ACC112 (cell line): ENCODE measurements at regions not wholly inside any gene's neighbourhood (a gene's known extent, or its start where the extent isn't known, plus 50 kb on each side); places are given as distances from the start of the nearest gene placed in this dataset.

Experiments
- H2AFZ ChIP-seq: fragments of 200-600 bp; sonication (generic); one replicate; pipeline ENCODE4 v1.6.0; 2017; ENCODE audit warnings: antibody characterized with exemption, low read length; ENCODE audit not compliant: unreplicated experiment
- H3K27ac ChIP-seq: fragments of 200-600 bp; sonication (generic); 2 replicates; pipeline ENCODE4 v1.5.1; 2014; ENCODE audit warnings: low read depth, mild to moderate bottlenecking, antibody characterized with exemption, low read length, moderate library complexity
- H3K27me3 ChIP-seq: fragments of 200-600 bp; sonication (generic); 2 replicates; pipeline ENCODE4 v1.6.1; 2014; ENCODE audit warnings: mild to moderate bottlenecking, antibody characterized with exemption, low read length, moderate library complexity, mixed read lengths; ENCODE audit not compliant: insufficient read depth
- H3K36me3 ChIP-seq: fragments of 200-600 bp; sonication (generic); 2 replicates; pipeline ENCODE4 v1.6.1; 2016; ENCODE audit warnings: mild to moderate bottlenecking, antibody characterized with exemption, low read length, moderate library complexity, mixed read lengths; ENCODE audit not compliant: insufficient read depth
- H3K4me1 ChIP-seq: fragments of 200-600 bp; sonication (generic); one replicate; pipeline ENCODE4 v1.6.1; 2016; ENCODE audit warnings: low read length, mixed read lengths; ENCODE audit not compliant: insufficient read depth, unreplicated experiment, control insufficient read depth
- H3K4me3 ChIP-seq: fragments of 200-600 bp; sonication (generic); 2 replicates; pipeline ENCODE4 v1.5.1; 2014; ENCODE audit warnings: mild to moderate bottlenecking, low read depth, low read length
- H3K79me2 ChIP-seq: fragments of 200-600 bp; sonication (generic); one replicate; pipeline ENCODE4 v1.6.0; 2016; ENCODE audit warnings: low read length; ENCODE audit not compliant: control insufficient read depth, unreplicated experiment, insufficient read depth

DNA sequence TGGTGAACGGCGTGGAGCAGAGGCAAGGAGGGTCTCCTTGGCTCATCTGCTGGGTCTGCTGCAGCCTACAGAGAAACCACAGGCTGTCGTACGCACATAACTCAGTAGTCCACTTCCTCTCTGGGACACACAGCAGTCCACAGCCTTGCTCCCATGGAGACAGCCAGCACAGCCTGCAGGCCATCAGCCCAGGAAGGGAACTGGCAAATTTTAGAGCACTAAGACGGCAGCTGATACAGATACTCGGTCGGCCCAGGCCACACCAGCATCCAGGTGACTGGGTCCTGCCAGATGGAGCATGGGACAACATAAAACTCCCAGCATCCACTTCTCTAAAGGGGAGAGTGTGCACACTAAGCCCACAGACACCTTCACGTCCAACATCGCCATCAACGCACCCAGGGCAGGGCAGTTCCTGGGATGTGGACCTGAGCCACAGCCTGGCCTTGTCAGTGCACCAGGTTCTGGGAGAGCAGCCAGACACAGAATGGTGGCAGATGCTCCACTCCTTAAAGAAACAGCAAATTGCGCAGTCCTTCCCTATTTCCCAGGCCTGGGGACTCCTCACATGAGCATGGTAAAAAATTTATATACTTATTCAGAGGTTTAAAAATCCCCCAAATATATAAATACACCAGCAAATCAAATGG lies 247.1 kb upstream of the RAB4A start:
- H3K27ac ChIP-seq, result no peak overlapping the region
- H2AFZ ChIP-seq, result no peak overlapping the region
- H3K27me3 ChIP-seq, result peaks cover 11% of the 10 kb centered on the region
- H3K36me3 ChIP-seq, result no peaks in the 10 kb centered on the region
- H3K4me3 ChIP-seq, result no peak overlapping the region
- peaks cover 23% of the 10 kb centered on the region for H3K4me1 ChIP-seq
- no peaks in the 10 kb centered on the region for H3K79me2 ChIP-seq

DNA sequence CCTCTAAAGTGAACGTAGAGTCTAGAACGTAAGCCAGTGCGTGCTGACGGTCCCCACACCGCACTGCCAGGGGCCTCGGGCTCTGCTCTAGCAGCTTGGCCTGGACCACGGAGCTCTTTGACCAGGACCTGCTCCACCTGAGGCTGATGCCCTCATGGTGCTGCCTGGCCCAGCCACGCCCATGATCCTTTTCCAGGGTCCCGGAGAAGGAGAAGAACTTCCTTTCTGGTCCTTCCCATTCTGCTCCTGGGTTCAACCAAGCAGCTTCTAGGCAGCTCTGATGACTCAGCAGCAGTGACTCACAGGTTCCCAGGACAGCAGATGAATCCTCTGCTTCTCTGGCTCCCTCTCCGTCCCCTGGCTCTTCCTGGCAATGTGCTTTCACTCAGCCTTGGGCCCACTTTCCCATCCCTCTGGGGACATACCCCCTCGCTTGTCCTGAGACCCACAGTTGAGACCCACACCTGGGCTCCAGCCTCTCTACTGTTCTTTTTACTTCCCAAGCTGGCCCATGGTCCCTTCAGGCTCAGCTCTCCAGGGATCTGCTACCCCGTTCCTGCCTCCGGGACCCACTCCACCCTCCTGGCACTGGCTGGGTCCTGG lies 246.3 kb upstream of the RAB4A start:
- no peaks in the 10 kb centered on the region for H3K36me3 ChIP-seq
- no peak overlapping the region for H3K4me3 ChIP-seq
- no peak overlapping the region for H3K27ac ChIP-seq
- H3K4me1 ChIP-seq, result peaks cover 23% of the 10 kb centered on the region
- H2AFZ ChIP-seq, result no peak overlapping the region
- no peaks in the 10 kb centered on the region for H3K79me2 ChIP-seq
- peaks cover 11% of the 10 kb centered on the region for H3K27me3 ChIP-seq

DNA sequence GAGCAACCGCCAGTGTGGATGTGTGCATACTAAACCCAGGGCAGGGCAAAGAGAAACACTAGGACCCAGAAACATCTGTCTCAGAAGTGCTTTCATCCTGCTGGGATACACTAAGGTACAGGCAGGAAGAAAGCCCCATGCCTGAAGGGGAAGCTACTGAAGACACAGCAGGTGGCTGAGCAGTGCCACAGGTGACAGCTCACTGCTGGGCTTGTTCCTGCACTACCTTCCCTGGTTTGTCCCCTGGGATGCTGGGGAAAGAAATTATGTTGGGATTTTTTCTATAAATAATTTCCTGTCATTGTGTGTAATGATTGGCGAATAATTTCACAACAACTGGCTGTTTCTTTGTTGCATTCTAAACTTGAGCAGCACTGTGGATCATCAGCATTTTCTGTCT lies 245.3 kb upstream of the RAB4A start:
- Histone ChIP-seq H2AFZ (no peak overlapping the region), H3K79me2 (no peaks in the 10 kb centered on the region), H3K27me3 (peaks cover 11% of the 10 kb centered on the region), H3K36me3 (no peaks in the 10 kb centered on the region), H3K4me3 (no peak overlapping the region), H3K27ac (no peak overlapping the region), H3K4me1 (peaks cover 23% of the 10 kb centered on the region)

DNA sequence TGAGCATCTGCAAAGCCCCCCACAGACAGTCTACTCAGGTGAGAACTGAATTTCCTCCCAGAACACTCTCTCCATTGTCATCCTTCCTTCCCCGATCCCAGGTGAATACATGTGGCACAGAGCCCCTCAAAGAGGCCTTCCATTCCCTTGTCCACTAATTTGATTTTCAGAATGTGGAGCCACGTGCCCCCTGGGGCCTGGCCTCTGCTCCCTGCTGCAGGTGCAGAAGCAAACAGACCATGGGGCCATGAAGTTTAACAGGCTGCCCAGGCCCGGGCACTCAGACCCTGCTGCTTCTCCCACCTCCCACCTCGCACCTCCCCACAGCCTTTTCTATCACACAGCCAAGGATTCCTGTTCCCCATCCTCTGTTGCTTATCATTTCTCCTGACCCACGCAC lies 243.8 kb upstream of the RAB4A start:
- Histone ChIP-seq H2AFZ (no peak overlapping the region), H3K4me3 (no peak overlapping the region), H3K27me3 (no peaks in the 10 kb centered on the region; the same call in 1 of the 2 replicates), H3K27ac (no peak overlapping the region), H3K36me3 (no peaks in the 10 kb centered on the region), H3K4me1 (peaks cover 25% of the 10 kb centered on the region), H3K79me2 (no peaks in the 10 kb centered on the region)

DNA sequence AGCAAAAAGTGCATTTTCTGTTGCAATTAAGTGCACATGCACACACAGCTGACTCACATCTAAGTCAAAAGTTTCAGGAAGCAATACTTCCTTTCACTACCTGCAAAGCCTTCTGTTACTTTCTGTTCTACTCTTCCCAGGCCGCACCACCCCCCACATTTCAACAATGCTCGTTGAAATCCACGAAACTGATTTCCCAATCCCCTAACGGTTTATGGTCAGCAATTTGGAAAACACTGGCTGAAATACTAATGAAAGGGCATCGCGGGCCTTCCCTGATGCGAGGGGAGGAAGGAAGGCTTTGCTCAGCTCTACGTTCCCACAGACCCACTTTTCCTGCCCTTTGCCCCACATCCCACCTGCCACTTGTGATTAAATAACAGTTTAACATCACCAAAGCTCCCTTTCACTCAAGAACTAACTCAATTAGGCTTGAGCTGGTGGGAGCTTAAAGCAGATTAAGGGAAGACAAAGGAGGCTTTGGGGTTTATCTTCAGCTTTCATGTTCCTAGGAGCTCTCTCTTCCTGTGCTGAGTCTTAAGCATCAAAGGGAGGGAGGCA lies 243.2 kb upstream of the RAB4A start:
- H3K4me3 ChIP-seq, result 0 out of 2 replicates have a peak overlapping the region, but pooled peaks have one; percentile 11
- H3K36me3 ChIP-seq, result no peaks in the 10 kb centered on the region
- H3K27me3 ChIP-seq, result no peaks in the 10 kb centered on the region; the same call in 1 of the 2 replicates
- no peaks in the 10 kb centered on the region for H3K79me2 ChIP-seq
- peak overlapping the region; percentile 29 for H2AFZ ChIP-seq
- peak overlapping the region; percentile 66; the same call in 1 of the 2 replicates for H3K27ac ChIP-seq
- H3K4me1 ChIP-seq, result peaks cover 30% of the 10 kb centered on the region

DNA sequence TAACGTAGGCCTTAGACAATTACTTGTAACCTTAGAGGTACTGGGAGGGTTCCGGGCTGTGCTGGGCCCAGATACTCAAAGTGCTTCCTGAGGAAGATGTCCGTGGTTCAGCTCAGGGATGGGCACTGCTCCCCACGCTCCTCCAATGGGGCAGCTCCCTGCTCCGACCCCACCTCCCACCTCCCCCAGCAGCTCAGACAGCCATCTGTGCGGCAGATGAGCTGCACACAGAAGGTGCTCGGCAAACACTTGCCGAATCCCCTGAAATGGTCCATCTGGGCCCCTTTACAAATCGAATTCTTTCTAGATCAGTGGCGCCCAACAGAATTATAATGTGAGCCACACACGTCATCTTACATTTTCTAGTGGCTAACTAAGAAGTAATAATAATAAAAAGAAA lies 242.4 kb upstream of the RAB4A start:
- Histone ChIP-seq H3K79me2 (no peaks in the 10 kb centered on the region), H2AFZ (no peak overlapping the region), H3K36me3 (no peaks in the 10 kb centered on the region), H3K27me3 (0 out of 2 replicates have a peak, but pooled peaks cover 5% of the 10 kb centered on the region), H3K4me1 (peaks cover 30% of the 10 kb centered on the region), H3K27ac (no peak overlapping the region), H3K4me3 (no peak overlapping the region)

DNA sequence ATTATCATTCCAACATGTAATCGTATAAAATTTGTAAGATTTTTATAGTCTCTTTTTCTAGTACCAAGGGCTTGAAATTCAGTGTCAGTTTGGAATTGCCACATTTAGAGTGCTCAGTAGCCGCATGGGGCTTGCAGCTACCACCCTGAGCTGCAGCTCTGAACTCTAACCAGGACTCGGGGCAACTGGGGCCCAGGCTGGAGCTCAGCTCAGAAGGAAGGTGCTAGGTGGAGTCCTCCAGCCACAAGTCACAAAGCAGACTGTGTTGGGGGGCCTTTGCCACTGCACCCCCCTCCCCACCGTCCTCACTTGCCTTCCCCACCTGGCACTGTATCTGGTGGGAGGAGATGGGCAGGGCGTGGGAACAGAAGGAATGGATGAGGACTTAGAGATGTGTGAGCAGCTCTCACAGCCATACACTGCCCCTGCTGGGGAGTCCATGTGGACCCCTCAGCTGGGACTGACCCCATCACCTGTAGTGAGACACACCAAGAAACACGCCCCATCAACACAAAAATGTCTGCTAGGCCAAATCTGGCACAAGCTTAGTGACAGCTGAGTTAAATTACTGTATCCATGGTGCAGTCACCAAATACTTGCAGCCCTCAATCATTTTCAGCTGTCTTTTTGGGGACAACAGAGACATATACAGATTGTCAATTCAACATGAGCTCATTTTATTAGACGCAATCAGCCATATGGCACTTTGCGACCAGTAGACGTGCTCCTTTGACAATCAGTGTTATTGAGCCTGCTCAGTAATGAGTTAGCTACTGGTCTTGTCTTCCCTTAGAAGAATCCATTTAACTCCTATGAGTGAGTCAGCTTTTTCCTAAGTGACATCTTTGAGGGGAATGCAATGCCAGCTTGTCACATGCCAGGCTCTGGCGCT lies 241.7 kb upstream of the RAB4A start:
- Histone ChIP-seq H3K27me3 (peaks cover 9% of the 10 kb centered on the region), H3K27ac (no peak overlapping the region), H2AFZ (no peak overlapping the region), H3K4me1 (peaks cover 30% of the 10 kb centered on the region), H3K79me2 (no peaks in the 10 kb centered on the region), H3K36me3 (no peaks in the 10 kb centered on the region), H3K4me3 (no peak overlapping the region)

DNA sequence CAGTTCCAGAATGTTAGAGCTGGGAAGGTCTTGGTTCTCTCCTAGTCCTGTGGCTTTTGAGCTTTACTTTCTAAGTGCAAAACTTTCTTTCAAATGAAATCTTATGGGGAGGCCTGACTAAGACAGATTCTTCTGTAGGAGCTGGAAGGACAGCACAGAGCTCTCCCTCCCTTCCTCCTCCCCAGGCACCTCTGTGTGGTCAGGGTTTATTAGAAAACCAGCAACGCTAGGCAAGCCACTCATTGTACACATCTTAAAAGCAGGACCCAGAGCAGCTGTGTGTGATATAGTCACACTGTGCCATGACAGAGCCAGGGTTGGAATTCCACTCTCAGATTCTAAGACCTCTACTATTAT lies 241.1 kb upstream of the RAB4A start:
- H3K27ac ChIP-seq, result no peak overlapping the region
- no peak overlapping the region for H3K4me3 ChIP-seq
- peaks cover 15% of the 10 kb centered on the region for H3K27me3 ChIP-seq

DNA sequence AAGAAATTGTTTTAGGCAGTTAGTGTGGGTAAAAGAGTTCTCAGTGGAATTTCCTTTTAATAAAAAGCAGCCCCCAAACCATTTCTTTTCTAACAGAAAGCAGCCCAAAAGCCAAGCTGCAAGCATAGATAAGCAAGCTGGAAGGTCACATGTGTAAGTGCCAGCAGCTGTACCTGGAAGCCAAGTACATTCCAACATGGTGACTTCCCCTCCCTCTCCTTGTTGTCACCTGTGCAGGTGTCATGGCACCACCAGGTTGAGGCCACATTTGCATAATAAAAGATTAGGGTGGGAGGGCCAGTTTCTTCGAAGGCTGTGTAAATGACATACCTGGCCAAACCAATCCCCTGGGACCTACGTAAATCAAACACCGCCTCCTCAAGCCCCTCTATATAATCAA lies 240.3 kb upstream of the RAB4A start:
- Histone ChIP-seq H3K27me3 (peaks cover 22% of the 10 kb centered on the region), H3K36me3 (no peaks in the 10 kb centered on the region), H3K4me3 (no peak overlapping the region), H3K79me2 (no peaks in the 10 kb centered on the region), H2AFZ (no peak overlapping the region), H3K4me1 (peaks cover 22% of the 10 kb centered on the region), H3K27ac (no peak overlapping the region)

More for the DNA sequence above, 241.1 kb upstream of the RAB4A start:
- H2AFZ ChIP-seq, result no peak overlapping the region
- H3K4me1 ChIP-seq, result peaks cover 28% of the 10 kb centered on the region
- no peaks in the 10 kb centered on the region for H3K36me3 ChIP-seq
- H3K79me2 ChIP-seq, result no peaks in the 10 kb centered on the region

DNA sequence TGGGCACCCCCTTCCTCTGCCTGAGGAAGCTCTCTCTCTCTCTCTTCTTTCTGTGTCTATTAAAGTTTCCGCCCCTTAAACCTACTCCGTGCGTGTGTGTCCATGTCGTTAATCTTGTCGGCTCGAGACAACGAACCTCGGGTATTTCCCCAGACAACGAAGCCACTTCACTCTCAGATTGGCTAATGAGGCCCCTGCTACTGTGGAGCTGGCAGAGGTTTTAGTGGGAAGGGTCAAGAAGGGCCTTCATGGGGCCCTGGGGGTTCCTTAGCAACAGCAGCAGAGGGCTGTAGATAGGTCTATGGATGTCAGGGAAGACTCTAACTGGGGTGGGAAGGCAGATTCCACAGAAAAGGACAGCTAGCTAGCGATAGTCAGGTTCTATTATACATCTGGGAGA lies 239.8 kb upstream of the RAB4A start:
- Histone ChIP-seq H3K36me3 (no peaks in the 10 kb centered on the region), H3K79me2 (no peaks in the 10 kb centered on the region), H3K4me1 (peaks cover 22% of the 10 kb centered on the region), H3K4me3 (no peak overlapping the region), H3K27ac (no peak overlapping the region), H3K27me3 (peaks cover 26% of the 10 kb centered on the region), H2AFZ (no peak overlapping the region)
